Stimulated activated CD8-positive, alpha-beta memory T cell treated with anti-CD3 and anti-CD28 coated beads, Interleukin-7, amount 100 ng/mL, for 1 hour (primary cell): ENCODE measurements at regions not wholly inside any gene's neighbourhood (a gene's known extent, or its start where the extent isn't known, plus 50 kb on each side); places are given as distances from the start of the nearest gene placed in this dataset.

Experiments
- DNase-seq, 2 donors: peaks; one replicate each; pipeline ENCODE4 v3.0.0-alpha.2; 2020; ENCODE audit warnings: low read depth in 2 of 2

DNA sequence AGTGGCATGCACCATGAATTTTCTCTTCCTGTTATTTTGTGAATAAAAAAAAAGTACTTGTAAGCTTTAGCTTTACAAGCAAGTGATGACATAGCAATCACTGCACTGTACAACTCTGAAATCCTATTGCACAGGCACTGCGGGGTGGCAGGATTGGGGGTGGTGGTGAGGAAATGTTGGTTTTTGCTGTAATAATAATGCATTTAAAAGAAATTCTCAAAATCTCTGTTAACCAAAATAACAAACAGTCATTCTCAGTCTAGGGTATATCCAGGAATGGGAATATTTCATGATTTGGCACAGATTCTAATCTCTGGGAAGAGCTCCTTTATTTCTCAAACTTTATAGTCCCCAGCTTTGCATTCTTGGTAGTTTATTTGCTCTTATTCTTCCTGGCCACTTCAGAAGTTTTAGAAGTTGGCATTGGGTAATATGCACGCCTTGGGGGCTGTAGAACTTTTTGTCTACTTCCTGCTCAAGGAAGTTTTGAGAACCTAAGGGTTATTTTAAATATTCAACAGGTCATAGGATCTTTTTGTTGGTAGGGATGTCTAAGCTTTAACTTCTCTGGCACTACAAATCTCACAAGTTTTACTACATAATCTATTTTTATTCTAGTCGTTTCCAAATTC lies 353.0 kb upstream of the KLF12 start:
- no peak for DNase-seq

DNA sequence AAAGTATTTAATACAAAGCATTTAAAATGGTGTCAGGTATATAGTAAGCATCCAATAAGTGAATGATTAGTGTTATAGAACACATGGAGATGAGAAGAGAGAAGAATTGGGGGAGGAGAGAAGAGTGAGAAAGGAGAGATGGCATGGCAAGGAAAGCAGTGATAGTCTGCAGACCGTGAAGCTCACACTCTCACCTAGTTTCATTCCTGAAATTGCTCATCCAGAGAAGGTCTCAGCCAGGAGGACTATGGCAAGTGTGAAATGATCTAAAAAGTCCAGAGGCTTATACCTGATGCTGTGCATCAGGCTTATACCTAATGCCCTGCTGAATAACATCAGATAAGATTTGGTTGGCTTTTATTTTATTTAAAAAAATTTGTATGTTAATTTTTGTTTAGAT lies 351.6 kb upstream of the KLF12 start:
- DNase-seq, result no peak

GRCh38 chr13:74479124-74479523 lies 344.9 kb upstream of the KLF12 start:
- DNase-seq, result no peak

GRCh38 chr13:74476788-74477187 lies 342.6 kb upstream of the KLF12 start:
- no peak for DNase-seq

GRCh38 chr13:74476365-74476764 lies 342.2 kb upstream of the KLF12 start:
- no peak for DNase-seq

- DNase-seq, result no peak
These were observed 332.7 kb upstream of the KLF12 start for GRCh38 chr13:74466864-74467263.

- DNase-seq, result no peak
These were observed 331.8 kb upstream of the KLF12 start for GRCh38 chr13:74466020-74466419.

- no peak for DNase-seq
These were observed 331.1 kb upstream of the KLF12 start for GRCh38 chr13:74465271-74465670.

DNA sequence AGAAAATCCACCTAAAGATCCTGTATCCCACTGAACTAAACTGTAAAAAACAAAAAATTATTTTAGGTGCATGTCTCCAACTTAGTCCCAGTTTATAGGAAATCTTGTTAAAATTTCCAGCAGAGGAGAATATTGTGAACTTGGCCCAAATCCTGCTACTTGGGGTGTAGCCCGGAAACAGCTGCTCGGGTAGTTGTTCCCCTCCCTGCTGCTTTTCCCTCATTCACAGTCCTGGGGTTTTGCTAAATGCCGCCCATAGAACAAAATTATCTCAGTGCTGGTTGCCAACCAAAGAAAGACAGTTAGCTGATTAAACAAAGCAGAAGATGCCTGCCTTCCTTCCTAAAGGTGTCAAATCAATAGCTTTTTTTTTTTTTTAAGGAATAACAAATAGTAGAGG lies 330.5 kb upstream of the KLF12 start:
- no peak for DNase-seq

DNA sequence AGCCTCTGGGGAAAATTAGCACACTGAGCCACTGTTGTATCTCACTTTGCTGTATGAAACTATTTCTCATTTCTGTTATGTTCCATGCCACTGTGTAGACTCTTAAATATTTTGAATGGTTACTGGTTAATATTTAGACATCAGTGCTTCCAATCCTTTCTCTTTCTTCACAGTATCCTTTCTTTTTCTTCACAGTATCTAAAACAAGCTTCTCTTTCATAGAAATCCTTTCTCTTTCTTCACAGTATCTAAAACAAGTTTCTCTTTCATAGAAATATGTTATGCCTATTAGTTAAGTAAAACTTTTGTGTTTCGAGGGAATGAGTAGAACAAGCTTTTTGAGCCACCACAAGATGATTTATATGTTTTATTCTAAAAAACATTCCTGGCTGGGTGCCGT lies 326.8 kb upstream of the KLF12 start:
- no peak for DNase-seq

DNA sequence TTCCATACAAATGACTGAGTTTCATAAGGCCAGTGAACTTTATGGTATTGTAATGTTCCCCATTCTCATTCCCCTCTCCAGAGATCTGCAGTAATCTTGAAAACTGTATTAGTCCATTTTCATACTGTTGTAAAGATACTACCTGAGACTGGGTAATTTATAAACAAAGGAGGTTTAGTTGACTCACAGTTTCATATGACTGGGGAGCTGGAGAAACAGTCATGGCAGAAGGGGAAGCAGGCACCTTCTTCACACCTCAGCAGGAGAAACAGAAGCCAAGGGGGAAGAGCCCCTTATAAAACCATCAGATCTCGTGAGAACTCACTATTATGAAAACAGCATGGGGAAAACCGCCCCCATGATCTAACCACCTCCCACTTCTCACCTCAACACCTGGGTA lies 318.7 kb upstream of the KLF12 start:
- no peak for DNase-seq

GRCh38 chr13:74452176-74452575 lies 318.0 kb upstream of the KLF12 start:
- no peak for DNase-seq

- no peak for DNase-seq
These were observed 316.8 kb upstream of the KLF12 start for GRCh38 chr13:74450964-74451363.

GRCh38 chr13:74450525-74450845 lies 316.3 kb upstream of the KLF12 start:
- no peak for DNase-seq

DNA sequence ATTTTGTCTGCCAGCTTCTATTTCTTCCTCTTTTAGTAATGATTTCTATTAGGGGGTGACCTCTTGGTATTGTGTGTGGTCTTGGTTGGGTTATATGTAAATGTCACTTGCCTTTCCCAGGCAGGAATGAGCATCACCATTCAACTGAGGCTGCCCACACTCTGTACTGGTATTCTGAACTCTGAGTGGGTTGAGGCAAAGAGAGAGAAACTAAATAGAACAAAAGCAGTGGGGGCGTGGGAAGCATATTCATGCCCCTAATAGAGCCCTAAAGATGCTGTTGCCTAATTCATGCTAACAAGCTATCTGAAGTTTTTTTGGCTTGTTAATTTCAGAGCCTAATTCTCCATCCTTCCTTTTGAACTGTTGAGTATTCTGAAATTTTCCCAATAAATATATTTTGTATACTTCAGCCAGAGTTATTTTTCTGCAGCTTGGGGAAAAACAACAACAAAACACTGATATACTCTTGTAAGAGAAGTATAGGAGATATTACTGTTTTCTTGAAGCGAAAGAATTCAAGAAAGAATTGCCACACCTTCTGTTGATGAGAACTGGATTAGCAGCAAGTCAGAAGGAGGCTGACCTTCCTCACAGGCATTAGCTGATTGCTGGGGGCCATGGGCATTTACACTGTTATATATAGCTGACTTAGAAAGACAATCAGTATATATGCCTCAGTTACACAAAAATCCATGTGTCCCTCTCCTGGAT lies 315.8 kb upstream of the KLF12 start:
- DNase-seq, result no peak

DNA sequence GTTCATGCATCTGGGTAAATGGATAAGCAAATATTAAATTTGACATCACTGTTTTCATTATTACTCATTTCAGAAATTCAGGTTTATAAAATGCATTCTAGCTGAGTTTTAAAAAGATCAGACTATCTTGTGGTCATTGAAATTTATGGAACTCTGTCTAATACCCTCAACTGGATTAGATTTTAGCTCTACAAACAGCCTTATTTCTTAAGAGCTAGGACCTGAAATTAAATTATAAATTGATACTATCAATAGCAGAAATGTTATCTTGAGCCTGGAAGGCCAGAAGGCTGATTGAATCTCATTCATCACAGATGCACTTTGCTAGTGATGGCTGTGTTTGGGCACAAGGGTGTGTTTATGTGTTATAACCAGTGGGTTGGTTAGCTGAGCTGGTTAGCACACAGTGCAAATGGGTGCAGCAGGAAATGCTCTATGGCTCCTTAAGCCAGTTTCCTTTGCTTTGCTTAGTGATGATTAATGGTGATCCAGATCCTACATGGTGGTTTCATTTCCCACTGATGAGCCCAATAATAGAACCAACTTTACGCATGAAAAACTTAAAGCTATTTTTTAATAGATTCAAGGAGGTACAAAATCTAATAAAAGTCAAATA lies 310.8 kb upstream of the KLF12 start:
- DNase-seq, result no peak

DNA sequence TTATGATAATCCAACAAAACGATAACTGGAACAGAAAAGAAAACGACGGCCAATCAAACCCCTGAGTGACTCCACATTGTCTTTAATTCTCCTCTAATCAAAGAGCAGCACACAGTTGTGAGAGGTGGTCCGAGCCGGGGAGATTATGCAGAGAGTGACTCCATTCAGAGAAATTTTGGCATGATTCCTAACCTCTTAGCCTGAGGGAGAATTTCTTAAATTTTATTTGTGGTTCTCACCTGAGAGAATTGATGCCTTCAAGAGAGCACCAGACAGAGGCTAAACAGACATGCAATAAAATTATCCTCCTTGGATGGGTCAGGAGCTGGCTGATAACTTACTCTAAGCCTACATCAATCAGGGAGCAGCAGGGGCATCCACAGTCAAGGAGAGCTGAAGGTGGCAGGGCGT lies 310.0 kb upstream of the KLF12 start:
- DNase-seq, result no peak

DNA sequence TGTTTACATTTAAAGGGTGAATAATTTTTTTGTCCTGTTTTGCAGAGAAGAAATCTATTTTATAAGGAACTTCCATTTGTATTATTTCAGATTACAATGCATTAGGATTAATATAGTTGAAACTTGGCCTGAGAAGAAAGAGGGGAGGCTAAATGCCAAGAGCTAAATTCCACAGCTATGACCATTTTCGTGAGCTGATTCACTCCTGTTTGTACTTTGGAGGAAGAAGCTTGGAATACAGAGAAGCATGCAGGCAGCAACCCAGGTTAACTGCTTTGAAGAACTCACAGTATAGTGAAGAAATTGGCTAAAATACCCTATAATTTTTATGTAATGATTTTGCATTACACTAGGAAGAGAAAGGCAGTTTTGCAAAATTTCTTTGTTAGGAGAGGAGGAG lies 309.4 kb upstream of the KLF12 start:
- DNase-seq, result no peak

DNA sequence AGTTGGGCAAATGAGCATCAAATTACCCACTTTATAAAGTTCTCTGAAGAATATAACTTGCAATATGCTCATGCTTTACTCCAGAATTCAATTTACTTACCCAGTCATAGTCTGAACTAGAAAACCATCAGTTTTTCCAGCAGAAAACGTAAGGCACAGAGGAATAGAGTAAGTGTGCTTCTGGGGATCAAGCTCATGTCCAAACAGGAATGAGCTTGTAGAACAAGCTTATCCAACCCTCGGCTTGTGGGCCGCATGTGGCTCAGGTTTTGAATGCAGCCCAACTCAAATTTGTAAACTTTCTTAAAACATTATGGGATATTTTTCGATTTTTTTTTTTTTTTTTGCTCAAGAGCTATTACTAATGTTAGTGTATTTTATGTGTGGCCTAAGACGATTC lies 308.5 kb upstream of the KLF12 start:
- DNase-seq, result no peak

DNA sequence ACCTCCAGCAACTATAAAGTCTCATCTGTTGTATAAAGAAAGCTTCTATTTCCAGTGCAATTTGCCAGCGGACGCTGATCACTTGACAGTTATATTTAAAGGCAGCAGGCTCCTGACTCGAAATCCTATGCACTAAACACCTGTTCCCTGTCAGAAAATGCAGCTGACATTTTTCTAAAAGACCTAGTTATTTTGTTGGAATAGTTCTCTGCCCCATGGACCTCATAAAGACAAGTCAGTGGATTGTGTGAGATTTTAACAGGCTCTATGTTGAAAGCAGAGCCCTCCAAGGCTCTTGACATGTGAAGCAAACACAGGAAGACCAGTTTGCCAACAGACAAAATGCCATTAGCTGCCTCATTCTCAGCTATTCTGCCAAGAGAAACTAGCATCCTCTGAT lies 304.7 kb upstream of the KLF12 start:
- no peak for DNase-seq

DNA sequence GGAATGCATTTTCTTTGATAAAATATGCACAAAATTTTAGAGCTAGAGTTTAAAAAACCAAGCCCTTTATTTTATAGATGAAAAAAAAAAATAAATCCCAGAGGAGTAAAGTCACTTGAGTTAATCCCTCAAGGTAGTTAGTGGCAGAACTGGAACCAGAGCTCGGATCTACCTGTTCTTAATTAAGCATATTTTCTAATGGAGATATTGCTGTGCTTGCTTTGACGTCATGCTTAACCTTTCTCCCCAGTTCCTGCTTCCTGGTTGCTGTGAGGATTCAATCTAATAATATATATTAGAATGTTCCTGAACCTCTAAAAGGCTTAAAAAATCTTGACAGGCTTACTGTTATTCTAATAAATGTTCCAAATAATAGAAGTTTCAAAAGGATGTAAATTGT lies 300.6 kb upstream of the KLF12 start:
- DNase-seq, result no peak

DNA sequence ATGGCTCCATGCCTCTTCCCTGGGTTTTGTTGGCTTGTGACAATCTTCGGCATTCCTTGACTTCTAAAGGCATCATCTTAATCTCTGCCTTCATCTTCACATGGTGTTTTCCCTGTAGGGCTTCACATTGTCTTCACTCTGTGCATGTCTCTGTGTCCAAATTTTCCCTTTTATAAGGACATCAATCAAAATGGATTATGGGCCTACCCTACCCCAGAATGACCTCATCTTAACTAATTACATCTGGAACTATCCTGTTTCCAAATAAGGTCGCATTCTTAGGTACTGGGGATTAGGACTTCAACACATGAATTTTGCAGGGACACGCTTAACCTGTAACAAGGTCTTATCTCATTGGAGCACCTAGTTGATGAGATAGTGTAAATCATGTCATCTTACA lies 290.3 kb upstream of the KLF12 start:
- DNase-seq, result no peak

DNA sequence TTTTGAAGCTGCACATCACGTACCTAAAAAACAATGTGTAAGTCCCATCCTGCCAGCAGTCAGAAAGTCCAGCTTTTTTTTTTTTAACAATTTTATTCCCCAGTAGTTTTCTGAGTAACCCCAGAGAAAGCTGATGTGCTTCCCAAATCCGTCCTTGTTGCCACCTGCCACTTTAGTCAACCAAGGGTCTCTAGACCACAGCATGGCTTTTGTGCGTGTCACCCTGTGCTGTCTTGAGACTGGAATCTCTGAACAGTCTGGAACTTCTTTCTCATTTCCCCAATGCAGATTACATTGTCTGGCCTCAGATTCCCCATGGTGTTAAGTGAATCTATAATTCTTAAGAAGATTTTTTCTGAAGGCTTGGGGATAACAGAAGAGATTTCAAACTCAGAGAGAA lies 289.2 kb upstream of the KLF12 start:
- DNase-seq, result no peak

- no peak for DNase-seq
These were observed 280.3 kb upstream of the KLF12 start for GRCh38 chr13:74414458-74414857.
